Right lobe of liver (tissue), 4 donors: ENCODE measurements at regions not wholly inside any gene's neighbourhood (a gene's known extent, or its start where the extent isn't known, plus 50 kb on each side); places are given as distances from the start of the nearest gene placed in this dataset.

Experiments used
- CTCF ChIP-seq, 4 donors: fragments of 200-600 bp in 3 of 4; fragments of 450-650 bp in 1 of 4; IDR thresholded peaks; one replicate each; pipeline versions ENCODE4 v1.5.1 to v1.8.0; 2016 to 2022; ENCODE audit warnings: antibody characterized with exemption in 4 of 4, mild to moderate bottlenecking in 2 of 4
- POLR2A ChIP-seq: fragments of 450-650 bp; IDR thresholded peaks from one replicate; pipeline ENCODE4 v1.6.1; 2017; ENCODE audit warnings: antibody characterized with exemption, mild to moderate bottlenecking
- donor health status: DM: no; HTN: no; CAD: no.
- donor health status: DM: no; HTN: no; CAD: no.
- donor health status: DM: no; HTN: yes; CAD: no.

GRCh38 chr12:97063292-97063935 is 156.4 kb downstream of the NEDD1 start:
- TF ChIP-seq POLR2A, result no peak
- no peak for TF ChIP-seq CTCF (IDR thresholded peaks at IDR 0.05)
